Stimulated activated CD8-positive, alpha-beta memory T cell treated with anti-CD3 and anti-CD28 coated beads, Interleukin-12 subunit alpha, Interleukin-12 subunit beta, amount 100 ng/mL, for 1 hour (primary cell): ENCODE measurements at regions not wholly inside any gene's neighbourhood (a gene's known extent, or its start where the extent isn't known, plus 50 kb on each side); places are given as distances from the start of the nearest gene placed in this dataset.
"Not testable (repeated sequence)": the region's sequence is repeated elsewhere in the genome, so short reads cannot be mapped to it uniquely, and the experiment has no call there.

ENCODE experiments used
- DNase-seq: peaks from one replicate; pipeline ENCODE4 v3.0.0-alpha.2; 2020; ENCODE audit warnings: low read depth

DNA sequence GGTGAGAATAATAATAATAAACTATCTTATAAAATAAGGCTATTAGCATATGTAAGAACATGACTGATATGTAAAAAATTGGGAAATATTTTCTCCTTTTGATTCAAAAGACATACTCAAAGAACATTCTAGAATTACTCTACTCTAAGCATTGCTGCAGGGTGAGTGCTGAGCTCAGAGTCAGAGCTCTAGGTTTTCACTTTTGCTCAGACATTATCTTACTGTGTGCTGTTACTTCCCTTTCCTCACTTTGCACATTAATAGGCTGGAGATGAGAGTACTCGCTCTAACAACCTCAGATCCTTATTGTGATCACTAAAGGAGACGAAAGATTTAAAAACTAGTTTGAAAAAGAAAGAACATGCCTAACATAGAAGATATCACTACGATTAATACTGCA, 99.4 kb upstream of the C9orf72 start:
- no peak for DNase-seq

DNA sequence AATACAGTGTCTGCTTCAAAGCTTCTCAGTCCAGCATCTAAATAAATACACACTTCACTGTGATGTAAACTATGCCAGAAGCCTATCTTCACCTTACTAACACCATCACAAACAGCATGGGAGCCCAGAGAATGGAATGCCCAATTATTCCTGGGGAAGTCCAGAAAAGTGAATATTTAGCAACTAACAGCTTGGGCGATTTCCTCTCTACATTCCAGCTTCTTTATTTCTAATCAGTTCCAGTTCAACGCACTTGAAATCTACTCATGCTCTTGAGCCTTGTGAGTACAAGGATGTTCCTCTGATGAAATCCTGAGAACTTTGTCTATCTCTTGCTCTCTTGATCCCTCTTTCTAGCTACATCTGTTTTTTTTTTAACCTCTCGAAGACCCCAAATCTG, 100.4 kb upstream of the C9orf72 start:
- no peak for DNase-seq

DNA sequence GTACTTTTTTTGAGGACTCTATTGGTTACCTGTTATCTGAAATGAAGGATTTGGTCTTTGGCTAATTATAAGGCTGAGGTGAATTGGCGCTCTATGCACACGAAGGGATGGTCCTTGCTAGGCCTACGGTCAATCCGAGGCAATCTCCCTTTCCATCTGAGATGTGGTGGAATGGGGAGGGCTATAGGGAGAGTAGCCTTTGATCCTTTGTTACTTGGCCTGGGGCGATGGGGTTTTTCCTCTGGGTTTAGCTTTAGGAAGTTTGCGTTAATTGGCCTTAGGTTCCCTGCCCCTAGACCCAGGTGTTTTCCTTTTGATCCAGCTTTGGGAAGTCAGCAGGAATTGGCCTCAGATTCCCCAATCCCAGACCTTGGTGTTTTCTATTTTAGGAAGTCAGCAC, 102.1 kb upstream of the C9orf72 start:
- no peak for DNase-seq

DNA sequence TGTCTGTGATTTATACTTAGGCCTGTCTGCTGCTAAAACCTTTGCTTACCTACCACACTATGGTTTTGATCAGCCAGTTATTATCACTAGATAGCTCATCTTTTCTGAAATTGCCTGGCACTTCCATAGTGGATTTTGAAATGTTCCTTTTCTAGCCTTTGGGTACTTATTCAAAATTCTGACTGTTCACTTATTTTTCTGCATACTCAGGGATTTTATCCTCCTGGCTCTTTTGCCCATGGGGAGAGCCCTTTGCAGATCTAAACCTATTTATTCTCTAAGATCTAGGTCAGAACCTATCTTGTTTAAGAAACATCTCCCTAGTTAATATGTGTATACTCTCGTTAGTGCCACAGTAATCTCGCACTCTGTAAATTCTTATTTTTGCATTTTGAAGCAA, 103.5 kb upstream of the C9orf72 start:
- no peak for DNase-seq

DNA sequence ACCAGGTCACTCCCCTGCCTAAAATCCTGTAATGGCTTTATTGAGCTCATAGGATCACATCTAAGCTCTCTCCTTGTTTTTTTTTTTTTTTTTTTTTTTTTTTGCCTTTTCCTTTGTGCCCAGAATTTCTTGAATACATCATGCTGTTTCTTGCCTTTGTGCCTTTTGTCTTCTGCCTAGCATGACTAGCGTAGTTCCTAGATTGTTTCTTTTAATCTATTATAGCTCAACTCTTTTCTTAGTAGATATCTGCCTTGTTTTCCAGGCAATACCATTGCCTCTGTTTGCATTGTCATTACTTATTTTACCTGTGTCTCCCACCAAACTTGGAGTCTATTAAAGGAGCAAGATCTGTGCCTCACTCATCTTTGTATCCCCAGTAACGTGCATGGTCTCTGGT, 106.1 kb upstream of the C9orf72 start:
- no peak for DNase-seq

DNA sequence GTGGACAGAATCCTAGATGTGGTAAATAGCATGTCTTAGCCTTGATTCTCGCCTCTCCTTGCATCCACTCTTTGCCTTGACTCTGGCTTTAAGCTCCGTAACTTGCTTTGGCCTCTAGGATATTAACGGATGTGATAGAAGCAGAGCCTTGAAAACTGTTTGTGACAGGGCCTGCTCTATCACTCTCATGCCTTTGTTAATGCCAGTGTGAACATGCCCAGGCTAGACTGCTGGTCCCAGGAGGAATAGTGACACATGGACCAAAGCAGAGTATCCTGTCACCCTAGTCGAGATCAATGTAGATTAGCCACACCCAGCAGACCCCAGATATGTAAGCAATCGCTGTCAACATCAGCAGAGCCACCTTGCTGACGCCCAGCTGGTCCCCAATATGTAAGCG, 109.9 kb upstream of the C9orf72 start:
- no peak for DNase-seq

DNA sequence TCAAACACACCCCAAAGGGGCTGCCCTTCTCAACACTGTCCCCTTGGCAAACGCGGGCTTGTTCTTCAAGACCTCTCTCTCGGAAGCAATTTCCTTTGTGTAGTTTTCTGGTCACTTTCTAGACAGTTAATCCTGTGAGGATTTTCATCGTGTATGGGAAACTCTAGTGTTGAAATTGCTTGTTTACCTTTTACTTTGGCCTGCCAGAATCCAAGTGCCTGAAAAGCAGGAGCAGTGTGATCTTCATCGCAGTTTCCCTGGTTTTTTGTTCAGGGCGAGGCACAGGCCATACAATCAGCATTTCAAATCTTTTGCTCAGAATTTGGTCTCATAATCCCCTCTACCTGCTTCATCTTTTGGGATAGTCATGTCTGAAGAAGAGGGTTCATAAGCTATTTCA, 115.7 kb upstream of the C9orf72 start:
- DNase-seq, result no peak

DNA sequence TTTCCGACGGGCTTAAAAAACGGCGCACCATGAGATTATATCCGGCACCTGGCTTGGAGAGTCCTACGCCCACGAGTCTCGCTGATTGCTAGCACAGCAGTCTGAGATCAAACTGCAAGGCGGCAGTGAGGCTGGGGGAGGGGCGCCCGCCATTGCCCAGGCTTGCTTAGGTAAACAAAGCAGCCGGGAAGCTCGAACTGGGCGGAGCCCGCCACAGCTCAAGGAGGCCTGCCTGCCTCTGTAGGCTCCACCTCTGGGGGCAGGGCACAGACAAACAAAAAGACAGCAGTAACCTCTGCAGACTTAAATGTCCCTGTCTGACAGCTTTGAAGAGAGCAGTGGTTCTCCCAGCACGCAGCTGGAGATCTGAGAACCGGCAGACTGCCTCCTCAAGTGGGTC, 117.5 kb upstream of the C9orf72 start:
- DNase-seq, result not testable (repeated sequence)

DNA sequence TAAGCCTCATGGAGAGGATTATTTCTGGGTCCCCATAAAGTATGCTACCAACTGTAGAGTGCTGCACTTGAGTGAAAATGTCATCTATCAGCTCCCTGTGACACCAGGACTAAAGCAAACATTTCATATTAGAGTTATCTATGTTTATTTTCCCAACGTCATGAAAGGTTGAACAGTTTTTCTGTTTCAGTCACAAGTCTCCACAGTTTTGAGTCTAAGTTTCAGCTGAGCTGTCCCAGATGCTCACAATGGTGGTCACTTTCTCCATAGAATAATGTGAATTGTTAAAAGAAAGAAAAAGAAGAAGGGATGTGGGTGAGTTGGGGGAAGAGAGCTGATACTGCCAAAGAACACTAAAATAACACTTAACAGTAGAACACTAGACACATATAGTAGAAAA, 126.3 kb upstream of the C9orf72 start:
- no peak for DNase-seq

DNA sequence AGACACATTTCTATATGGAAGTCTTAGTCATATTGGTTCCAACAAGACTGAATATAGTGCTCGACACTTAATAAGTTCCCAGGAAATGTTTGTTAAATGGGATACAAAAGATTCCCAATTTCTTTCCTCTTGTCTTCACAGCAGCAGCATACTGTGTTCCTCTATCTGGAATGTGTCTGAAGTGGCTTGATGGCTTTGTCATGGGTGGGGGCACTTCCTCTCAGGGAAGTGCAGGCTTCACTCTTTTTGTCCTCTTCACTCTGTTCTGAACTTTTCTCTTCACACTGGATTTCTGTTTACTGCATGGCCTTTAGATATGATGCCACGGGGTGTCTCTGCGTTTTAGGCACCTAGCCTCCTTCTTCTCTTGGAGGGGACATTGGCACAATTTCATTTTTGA, 127.7 kb upstream of the C9orf72 start:
- no peak for DNase-seq

DNA sequence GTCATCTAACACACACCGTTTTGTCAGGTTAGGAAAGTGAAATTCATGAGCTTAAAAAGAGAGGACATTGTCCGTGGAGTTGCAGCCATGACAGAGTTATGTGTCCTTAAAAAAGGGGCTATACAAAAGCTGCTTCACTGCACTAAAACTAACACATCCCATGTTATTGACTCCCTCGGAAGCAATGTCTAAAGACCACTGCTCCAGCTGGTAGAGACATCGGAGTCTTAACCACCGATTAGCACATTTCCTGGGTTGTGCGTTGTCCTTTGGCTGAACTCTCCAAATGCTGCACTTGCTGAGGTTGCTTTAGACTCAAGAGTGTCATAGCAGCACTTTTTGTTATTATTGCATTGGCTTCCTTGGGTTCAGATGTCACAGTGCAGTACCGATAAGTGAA, 128.3 kb upstream of the C9orf72 start:
- DNase-seq, result no peak

DNA sequence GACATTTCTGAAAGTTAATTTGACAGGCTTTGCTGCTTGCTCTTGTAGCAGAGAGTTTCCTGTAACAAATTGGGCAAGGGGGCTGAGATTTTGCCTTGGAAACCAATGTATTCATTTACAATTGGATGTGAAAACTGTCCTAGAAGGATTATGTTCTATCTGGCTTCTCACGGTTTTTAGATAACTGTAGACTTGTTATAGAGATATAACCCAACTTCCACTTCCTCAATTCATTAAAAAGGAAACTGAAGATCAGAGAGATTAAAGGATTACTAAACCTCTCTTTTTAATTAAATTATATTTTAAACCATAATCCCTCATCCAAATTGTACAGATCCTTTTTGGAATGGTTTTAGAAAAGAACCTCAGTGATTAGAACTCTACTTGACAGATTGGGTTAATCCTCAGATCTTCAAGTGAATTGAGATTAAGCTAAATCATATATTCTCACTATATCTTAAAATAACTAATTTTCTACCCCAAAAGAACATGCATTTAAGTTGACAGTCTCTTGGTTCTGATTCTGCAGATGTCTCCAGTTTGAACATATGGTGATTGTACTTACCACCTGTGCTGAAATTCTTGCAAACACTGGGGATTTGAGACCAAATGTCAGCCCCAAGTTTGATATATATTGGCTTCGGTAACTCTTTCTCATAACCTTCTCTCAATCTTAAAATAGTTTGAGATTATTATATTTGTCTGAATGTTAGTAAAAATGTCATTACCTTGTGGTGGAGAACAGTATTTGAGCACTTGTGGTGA, 130.1 kb upstream of the C9orf72 start:
- no peak for DNase-seq

DNA sequence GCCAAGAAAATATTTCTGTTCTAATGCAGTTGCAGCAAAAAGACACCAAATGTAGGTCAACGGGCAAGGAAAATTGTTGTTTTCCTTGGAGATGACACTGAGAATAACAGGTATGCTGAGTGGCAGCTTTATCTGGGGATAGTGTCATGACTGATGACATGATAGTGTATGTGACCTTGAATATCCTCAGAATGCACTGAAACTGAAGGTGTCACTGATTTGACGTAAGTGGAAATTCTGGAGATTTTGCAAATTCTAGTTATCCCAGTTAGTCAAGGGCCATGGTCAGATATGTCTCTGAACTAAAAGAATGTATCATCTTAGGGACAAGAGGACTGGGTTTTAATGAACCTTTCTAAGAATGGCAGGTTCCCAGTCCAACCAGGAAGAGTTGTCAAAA, 138.0 kb upstream of the C9orf72 start:
- DNase-seq, result no peak

DNA sequence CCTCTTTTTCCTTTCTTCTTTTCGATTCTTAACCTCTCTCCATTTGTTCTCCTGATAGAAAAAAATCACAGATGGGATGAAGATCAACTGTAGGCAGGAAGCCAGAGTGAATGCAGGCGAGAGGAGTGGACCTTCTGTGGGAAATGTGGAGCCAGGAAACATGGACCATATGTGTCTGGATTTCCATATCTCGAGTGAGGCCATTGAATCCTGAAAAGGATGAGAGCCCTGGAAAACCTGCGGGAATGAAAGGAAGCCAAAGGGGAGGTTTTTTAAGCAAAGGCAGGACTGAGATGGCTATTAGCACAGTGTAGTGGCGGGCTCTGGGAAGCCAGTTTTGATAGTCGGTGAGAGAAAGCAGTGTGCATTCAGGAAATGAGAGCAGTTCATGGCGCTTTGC, 139.5 kb upstream of the C9orf72 start:
- DNase-seq, result no peak

DNA sequence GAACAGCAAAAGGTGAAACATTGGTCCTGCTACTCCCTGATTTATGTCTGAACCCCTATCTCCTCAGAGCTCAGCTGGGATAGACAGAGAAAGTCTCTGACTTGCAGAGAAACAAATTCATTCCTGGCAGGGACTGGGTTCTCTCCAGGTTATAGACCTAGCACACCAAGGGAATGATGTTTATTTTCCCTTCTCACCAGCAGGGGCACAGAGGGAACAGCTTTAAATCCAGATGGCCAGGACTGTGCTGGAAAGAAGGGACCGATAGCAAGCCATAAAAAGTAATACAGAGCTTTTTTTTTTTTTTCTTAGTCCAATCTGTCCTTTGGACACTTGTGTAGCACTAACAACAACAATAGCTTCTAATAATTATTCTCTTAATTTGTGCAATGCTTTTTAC, 141.1 kb upstream of the C9orf72 start:
- no peak for DNase-seq

DNA sequence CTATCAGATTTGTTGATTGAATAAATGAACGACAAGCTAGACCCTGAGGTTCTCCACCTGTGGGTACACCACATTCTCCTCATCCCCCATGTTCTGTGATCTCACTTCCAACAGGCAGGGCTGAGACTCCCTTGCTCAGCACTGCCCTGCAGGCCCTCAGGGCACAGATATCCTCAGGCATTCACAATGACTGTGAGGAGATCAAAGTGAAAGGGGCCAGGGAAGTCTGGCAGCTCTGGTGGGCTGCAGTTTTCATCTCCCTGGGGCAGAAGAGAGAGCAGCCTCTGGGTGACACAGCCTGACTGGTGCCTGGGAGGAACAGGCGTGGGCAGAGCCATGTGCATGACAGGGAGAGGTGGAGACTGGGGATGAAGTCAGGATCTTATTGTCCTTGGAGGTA, 142.4 kb upstream of the C9orf72 start:
- no peak for DNase-seq

DNA sequence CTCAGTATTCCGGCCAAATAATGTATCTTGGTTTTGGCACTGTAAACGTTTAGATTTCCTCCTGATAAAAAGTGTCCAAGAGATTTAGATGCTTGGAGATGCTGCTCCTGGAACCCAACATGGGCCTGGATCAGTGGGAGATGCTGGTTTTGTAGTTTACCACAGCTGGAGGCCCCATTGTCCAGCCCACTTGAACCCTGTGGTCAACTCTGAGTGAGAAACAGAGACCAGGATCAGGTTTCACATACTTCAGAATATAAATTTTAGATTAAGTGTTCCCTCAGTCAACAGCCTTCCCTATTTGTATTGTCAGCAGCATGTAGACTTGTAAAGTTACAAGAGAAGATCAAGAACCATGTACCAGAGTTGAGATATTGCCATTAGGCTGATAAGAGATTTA, 144.7 kb upstream of the C9orf72 start:
- no peak for DNase-seq

DNA sequence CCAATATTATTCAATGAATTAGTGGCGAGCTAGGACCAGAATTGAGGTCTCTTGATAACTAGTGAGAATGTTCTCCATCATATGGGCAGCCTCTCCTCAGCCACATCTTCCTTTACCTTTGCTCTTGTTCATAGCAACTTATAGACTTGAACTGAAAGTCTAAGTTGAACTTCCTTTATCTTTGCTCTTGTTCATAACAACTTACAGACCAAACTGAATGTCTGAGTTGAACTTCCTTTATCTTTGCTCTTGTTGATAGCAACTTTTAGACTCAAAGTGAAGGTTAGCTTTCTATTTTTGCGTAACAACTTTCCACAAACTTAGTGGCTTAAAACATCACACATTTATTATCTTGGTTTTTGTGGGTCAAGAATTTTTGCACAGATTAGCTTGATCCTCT, 146.4 kb upstream of the C9orf72 start:
- no peak for DNase-seq

DNA sequence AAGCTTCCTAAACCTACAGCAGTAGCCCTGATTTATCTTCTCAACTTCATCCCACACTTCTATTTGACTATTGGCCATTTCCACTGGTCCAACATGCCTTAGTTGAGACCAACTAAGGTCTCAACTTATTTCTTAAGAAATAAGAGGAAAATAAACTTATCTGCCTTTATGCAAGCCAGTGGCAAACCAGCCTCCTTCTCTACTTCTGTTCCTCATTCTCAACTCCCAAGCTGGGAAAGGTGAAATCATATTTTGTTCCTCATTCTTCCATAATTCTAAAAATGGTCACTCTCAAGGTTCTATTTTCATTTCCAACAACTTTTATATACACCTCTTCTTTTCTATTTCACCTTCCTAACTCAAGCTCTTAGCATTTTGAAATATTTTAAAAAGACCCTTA, 149.6 kb upstream of the C9orf72 start:
- no peak for DNase-seq

DNA sequence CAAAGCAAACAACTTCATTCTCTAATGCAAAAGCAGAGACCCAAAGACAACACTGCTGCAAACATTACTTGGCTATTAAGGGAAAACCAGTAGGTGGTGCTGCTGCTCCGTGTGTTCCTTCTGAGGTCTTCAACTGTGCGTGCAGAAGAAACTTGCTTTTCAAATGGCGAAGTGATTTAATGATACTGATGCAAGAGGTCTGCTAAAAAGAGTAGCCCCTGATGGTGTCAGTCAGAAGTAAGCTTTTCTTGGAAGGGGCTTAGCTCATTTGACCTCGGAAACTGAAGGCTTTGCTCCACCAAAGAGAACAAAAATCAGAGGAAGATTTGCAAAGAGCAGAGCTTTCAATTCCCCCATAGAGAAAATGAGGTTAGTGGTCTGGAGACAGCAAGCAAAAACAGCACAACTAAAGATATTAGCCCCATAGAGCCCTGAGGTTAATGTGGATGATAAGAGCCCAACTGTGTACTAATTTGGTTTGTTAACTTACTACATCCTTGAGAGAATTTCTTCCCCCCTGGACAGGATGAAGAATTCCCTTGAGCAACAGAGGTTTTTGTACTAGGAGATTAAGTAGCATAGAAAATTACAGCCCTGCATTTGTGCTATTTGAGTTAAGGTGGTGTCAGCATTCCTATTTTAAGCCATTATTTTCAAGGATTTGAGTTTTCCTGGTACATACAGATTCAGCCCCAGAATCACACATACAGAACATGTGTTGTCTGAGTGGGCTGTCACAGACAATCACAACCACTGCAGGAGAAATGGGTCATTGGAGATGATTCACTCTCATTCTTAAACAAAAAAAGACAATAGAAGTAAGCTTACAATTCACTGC, 153.2 kb upstream of the C9orf72 start:
- DNase-seq, result no peak

DNA sequence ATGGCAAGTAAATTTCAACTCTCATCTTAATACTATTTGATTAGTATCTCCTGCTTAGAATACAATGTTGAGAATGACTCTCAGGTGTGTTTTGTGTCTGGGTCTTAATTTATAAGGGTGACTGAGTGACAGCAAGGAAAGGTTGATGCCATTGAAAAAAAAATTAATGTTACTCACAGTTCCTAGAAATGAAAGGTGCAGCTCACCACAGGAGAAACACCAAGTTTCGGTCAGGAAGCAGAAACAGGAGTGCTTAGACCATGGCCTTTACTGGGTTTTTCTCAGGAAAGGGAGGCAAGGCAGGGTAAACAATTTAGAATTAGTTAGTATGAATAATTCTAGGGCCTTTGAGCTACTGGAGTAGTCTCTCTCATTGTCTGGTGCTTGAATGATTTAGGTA, 159.2 kb upstream of the C9orf72 start:
- DNase-seq, result no peak

DNA sequence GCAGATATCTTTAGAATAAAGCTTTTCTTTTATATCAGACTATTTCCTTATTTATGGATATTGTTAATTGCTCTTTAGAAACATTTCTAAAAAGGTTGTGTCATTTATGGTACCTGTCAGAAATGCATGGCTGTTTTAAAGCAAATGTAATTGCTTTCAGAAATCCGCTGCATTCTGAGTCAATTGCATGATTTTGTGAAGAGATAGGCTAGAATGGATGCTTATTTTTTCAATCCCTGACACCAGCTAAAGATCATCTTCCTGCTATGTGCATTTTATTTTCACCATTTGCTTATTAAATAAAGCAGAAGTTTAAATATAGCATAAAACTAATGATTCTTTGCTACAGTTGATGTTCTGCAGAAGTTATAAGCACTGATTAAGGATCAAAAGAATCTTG, 170.2 kb upstream of the C9orf72 start:
- no peak for DNase-seq

DNA sequence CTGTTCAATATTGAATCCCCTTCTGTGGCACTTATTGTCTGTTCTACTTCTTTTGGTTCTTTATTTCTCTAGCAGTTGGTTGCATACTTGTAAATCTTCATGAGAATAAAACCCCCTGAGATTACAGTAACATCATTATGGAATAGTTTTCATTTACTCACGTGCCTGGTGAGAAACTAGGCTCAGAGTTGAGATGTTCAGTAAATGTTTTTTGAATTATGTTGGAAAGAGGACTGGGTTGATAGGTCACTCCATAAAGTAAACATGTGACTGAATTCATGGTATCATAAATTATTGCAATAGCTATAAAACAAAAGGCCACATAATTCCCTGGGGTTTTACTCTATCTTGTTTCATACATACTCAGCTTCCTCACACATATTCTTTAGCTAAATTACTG, 174.2 kb upstream of the C9orf72 start:
- no peak for DNase-seq

DNA sequence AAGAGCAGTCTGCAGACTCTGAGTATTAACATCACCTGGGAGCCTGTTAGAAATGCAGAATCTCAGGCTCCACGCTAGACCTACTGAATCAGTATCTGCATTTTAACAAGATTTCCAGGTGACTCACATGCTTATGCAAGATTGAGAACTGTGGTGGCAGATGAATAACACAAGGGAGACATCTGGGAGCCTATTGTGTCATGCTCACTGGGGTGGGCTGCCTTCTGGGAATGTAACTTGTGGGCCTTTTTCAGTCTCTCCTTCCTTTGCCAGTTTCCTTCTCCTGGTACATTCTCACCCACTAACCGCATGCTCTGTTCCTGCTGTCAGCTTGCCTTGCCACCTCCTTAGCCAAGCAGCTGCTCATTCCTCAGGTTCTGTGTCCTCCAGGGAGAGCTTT, 176.6 kb upstream of the C9orf72 start:
- no peak for DNase-seq
